Activated CD4-positive, alpha-beta T cell treated with anti-CD3 and anti-CD28 coated beads, Interleukin-2, Interleukin-4, amounts not matched to agents 100 ng/mL and 50 ng/mL, durations not matched to agents 16 hours and 8 hours (primary cell): ENCODE measurements at regions not wholly inside any gene's neighbourhood (a gene's known extent, or its start where the extent isn't known, plus 50 kb on each side); places are given as distances from the start of the nearest gene placed in this dataset.
A peak's percentile ranks its signal among the peaks of the same experiment; 100 is the strongest.

Source experiments
- DNase-seq: peaks from one replicate; pipeline ENCODE4 v3.0.0-alpha.2; 2020; ENCODE audit warnings: low spot score

DNA sequence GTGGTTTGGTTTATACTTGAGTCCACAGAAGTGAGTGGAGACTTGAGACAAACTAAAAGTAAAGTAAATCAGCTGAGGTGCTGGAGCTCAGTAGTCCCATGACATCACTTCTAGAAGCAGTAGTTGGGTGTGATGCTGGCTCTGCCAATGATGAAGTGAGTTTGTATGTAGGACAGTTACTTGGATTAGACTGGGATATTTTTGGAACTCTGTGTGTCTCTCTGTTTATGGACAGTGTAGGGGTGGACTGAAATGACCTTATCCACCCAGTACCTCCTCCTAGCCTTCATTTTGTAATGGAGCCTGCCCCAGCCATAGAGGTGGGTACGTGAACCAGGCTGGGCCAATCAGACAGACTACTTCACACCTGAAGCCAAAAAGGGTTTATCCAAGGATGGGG, 52.2 kb downstream of the POLR1D start:
- DNase-seq, result no peak

DNA sequence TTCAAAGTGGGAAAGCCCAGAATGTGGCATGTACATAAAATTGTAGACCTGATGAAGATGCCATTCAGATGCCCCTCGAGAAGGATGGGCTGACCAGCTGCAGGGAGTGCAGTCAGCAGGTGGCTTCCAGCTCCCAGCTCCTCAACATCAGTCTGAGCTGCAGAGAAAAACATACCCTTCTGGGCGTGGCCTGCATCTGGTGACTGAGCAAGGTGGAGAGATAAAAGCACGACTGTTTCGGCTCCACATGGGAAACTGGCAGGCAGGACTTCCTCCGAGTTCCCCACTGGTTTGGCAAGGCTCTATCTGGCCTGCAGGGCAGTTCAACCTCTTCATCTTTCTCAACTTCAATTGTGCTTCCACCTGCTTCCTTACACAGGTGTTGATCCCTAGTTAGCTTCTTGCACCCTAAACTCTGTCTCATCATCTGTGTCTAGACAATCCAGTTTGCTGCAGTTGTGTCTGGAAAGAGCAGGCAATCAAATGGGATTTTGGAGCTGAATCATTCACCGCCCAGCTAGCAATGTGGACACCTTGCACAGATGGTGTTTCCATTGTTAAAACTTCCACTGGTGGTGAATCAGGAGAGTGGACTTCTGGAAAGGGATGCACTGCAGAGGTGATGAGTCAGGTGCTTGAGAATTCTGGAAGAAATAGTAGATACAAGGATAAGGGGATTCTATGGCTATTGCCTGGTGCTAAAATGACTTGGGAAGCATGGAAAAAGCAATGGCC, 56.8 kb downstream of the POLR1D start:
- DNase-seq, result no peak

DNA sequence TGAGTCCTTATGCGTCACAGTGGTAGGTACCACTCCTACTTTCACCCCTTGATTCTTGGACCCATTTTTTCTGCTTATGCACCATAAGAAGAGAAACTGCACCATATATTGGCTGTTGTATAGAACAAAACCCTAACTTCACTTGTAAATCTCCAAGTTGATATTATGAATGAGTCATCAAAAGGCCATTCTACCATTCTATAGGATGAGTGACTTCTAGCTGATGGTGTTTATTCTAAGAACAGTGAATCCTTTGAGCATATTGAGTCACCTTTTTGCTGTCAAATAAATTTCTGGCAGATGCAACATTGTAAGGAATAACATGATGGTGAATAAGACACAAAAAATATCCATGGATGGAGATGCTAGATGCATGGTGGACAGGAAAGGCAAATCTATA, 57.7 kb downstream of the POLR1D start:
- DNase-seq, result no peak

- DNase-seq, result no peak
These were observed 58.2 kb downstream of the POLR1D start for GRCh38 chr13:27679896-27680295.

DNA sequence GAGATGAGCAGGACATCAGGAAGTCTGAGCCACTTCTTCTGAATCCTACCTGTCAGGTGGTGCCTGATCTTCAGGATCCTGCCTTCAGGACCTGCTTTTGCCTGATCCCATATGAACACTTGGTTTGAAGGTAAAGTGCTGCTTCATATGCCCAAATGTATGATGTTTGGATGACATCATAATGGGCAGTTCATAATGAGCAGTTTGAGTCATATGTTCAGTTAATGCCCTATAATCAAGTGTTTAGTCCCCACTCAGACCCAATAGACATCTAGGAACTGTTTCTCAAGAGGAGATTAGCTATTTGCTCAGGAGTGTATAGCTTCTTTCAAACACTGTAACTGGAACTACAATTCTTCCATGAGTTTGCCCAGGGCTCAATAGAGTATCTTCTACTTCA, 58.8 kb downstream of the POLR1D start:
- no peak for DNase-seq

- no peak for DNase-seq
These were observed 69.5 kb downstream of the POLR1D start for GRCh38 chr13:27691207-27691606.

DNA sequence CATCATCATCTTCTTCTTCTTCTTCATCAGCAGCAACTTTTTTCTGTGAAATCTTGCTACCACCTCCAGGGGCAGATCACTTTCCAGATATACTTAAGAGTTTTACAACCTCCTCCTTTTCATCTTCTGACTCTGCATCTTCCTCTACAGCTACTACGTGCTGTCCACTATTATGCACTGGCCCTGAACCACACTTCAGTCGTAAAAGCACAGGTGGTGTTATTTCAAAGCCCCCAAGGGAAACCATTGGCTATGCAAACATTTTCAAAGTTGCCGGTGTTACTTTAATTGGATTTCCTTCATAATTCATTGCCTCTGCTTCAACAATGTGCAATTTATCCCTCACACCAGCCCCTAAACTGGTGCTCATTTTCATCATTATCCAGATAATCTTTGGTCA, 75.0 kb downstream of the POLR1D start:
- DNase-seq, result no peak

DNA sequence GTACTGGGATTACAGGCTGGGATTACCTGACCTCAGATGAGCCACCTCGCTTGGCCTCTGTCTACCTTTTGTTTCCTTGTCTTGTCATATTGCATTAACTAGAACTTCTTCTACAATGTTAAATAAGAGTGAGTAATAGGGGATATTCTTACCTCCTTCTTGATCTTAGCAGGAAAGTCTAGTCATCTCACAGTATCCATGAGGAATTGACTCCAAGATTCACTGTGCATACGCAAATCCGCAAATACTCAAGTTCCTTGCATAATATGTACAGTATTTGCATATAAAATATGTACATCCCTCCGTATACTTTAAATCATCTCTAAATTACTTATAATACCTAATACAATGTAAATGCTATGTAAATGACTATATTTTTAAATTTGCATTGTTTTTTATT, 78.3 kb downstream of the POLR1D start:
- DNase-seq, result no peak

DNA sequence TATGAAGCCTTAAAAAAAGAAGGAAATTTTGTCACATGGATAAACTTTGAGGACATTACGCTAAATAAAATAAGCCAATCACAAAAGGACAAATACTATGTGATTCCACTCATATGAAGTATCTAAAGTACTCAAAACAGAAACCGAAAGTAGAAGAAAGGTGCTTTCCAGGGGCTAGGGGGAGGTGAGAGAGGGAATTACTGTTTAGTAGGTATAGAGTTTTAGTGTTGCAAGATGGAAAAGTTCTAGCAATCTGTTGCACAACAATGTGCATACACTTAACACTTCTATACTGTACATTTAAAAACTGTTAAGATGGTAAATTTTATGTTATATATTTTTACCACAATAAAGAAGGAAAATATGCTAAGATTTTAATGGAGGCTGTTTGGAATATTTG, 83.0 kb downstream of the POLR1D start:
- DNase-seq, result peak; percentile 13

DNA sequence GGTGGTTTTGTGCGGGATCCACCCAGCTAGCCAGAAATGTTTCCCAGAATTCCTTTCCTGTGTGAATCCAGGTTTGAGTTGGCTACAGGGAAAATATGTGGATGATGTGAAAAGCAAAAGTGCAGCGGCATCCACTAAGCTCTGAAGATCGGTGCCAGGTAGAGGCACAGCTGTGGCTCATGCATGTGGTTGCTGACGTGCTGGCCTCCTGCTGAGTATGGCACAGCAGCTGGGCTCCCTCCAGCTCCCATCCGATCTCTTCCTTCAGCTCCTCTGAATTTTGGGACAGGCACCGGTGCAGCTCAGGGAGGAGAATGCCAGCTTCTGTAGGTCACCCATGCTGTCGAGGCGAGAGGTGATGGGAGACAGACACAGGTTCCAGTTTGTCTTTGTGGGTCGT, 84.0 kb upstream of the GSX1 start:
- no peak for DNase-seq

- no peak for DNase-seq
These were observed 82.5 kb upstream of the GSX1 start for GRCh38 chr13:27709779-27710178.

- DNase-seq, result peak; percentile 9
These were observed 79.9 kb upstream of the GSX1 start for GRCh38 chr13:27712421-27712820.

GRCh38 chr13:27713767-27714166, 78.5 kb upstream of the GSX1 start:
- no peak for DNase-seq

- DNase-seq, result no peak
These were observed 70.6 kb upstream of the GSX1 start for GRCh38 chr13:27721681-27722080.

DNA sequence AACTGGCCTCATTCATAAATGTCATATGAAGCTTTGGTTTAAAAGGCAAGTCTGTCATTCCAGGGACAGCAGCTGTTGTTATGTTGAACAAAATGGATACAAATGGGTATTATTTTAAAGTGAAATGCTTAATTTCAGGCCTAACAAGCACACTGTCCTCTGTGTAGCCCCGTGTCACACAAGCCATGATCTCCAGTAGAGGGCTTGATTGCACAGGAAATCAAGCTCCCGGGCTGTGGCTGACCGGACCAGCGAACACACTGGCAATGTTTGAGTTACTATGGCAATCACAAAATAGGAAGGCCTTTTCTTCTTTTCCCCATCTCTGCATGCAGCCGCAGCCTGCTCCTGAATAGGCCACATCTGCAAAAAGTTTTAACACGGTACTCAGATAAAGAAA, 64.0 kb upstream of the GSX1 start:
- no peak for DNase-seq

DNA sequence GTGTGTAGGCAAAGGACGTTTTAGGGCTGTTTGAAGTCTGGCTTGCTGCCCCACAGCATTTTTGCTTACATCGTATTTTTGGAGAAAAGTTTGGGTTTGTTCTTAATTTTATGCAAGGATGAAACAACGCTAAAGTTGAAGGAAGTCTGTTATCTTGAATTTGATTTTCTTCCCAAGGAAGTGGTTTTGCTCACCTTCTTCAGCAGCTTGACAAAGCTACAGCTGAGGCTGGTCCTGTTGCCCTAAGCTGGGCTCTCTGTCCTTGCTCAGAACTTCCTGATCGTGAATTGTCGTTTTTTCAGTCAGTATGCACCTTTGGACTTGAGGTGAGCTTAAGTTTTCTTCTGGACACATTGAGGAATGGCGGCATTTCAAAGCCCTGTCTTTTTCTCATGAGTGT, 62.1 kb upstream of the GSX1 start:
- no peak for DNase-seq
